ENCODE measurements at regions not wholly inside any gene's neighbourhood (a gene's known extent, or its start where the extent isn't known, plus 50 kb on each side); places are given as distances from the start of the nearest gene placed in this dataset.

DNA sequence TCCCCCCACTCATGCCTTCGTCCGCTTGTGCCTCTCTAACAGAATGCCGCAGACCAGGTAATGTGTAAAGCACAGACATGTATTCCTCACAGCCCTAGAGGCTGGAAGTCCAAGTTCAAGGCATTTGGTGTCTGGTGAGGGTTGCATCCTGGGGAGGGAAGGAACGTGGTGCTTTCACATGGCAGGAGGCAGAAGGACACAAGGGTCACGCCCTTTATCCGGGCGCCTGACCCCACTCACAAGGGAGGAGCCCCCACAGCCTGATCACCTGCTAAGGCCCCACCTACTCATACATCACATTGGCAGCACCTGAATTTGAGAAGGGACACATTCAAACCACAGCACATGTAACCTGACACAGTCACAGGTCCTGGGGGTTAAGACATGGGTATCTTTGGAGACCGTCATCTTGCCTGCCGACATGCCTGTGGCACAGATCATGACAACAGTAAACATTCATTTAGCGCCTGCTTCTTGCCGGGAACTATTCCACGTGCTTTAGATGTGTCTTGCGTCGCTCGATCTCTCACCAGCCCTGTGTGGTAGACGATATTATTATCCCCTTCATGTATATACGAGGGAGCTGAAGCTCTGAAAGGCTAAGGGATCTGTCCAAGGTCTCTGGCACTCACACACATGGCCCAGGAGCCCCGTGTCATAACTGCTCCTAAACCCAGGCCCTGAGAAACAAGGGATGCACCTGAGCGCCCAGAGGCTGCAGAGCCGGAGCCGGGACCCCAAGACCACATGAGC is 235.6 kb downstream of the NPHP4 start:
- 72 to 73% (median 72%) methylated on average over 18 to 21 of the region's 21 CpGs for WGBS, 5 donors
- Histone ChIP-seq H3K36me3 (no peaks in the 10 kb centered on the region), H3K9me3 (peaks cover 0 to 11% (median 0%) of the 10 kb centered on the region in 4 donors), H3K4me1 (no peaks in the 10 kb centered on the region), H3K27me3 (peaks cover 0 to 67% (median 0%) of the 10 kb centered on the region in 3 donors), H3K4me3 (no peak overlapping the region), H3K27ac (no peak overlapping the region)
- TF ChIP-seq EP300 (IDR thresholded peaks at IDR 0.05) (no peak), POLR2A (IDR thresholded peaks at IDR 0.05) (no peak), POLR2AphosphoS5 (IDR thresholded peaks at IDR 0.05) (no peak)
- TF ChIP-seq, protein P1, sequence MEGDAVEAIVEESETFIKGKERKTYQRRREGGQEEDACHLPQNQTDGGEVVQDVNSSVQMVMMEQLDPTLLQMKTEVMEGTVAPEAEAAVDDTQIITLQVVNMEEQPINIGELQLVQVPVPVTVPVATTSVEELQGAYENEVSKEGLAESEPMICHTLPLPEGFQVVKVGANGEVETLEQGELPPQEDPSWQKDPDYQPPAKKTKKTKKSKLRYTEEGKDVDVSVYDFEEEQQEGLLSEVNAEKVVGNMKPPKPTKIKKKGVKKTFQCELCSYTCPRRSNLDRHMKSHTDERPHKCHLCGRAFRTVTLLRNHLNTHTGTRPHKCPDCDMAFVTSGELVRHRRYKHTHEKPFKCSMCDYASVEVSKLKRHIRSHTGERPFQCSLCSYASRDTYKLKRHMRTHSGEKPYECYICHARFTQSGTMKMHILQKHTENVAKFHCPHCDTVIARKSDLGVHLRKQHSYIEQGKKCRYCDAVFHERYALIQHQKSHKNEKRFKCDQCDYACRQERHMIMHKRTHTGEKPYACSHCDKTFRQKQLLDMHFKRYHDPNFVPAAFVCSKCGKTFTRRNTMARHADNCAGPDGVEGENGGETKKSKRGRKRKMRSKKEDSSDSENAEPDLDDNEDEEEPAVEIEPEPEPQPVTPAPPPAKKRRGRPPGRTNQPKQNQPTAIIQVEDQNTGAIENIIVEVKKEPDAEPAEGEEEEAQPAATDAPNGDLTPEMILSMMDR (IDR thresholded peaks at IDR 0.05), result no peak
- no peak for DNase-seq
- intact Hi-C loops (cut with DNase I; ENCODE audit: low total_unique reads), result no loop called here

DNA sequence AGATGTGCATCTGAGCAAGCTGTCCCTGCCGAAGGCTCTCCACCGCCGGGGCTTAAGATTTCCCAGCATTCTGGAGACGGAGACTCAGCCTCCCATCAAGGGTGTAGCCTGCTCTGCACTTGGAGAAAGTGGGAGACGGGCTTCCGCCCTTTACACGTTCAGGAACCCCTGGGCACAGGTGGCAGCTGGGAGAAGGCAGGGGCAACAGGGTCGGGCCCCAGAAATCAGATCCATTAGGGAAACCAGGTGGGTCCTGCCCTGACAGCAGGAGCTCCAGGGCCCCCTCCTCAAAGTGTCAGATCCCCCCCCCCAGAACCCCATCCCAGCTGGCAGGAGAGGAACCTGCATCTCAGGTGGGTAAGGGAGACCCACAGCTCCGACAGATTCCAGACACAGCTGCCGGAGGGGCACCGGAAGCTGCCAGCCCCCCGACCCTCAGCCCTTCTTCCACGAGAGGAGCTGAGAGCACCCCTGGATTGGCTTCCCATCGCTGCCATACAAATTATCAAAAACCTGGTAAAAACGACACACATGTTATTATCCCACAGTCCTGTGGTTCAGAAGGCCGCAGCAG is 236.6 kb downstream of the NPHP4 start:
- DNase-seq, result no peak
- Histone ChIP-seq H3K36me3 (no peaks in the 10 kb centered on the region), H3K4me3 (no peak overlapping the region), H3K9me3 (peaks cover 0 to 5% (median 0%) of the 10 kb centered on the region in 4 donors), H3K27ac (no peak overlapping the region), H3K4me1 (no peaks in the 10 kb centered on the region), H3K27me3 (peaks cover 0 to 74% (median 0%) of the 10 kb centered on the region in 3 donors)
- intact Hi-C loops (cut with DNase I; ENCODE audit: low total_unique reads), result no loop called here
- WGBS, 5 donors, result 75 to 86% (median 82%) methylated on average over 16 of the region's 16 CpGs
- TF ChIP-seq POLR2A (IDR thresholded peaks at IDR 0.05), result no peak

DNA sequence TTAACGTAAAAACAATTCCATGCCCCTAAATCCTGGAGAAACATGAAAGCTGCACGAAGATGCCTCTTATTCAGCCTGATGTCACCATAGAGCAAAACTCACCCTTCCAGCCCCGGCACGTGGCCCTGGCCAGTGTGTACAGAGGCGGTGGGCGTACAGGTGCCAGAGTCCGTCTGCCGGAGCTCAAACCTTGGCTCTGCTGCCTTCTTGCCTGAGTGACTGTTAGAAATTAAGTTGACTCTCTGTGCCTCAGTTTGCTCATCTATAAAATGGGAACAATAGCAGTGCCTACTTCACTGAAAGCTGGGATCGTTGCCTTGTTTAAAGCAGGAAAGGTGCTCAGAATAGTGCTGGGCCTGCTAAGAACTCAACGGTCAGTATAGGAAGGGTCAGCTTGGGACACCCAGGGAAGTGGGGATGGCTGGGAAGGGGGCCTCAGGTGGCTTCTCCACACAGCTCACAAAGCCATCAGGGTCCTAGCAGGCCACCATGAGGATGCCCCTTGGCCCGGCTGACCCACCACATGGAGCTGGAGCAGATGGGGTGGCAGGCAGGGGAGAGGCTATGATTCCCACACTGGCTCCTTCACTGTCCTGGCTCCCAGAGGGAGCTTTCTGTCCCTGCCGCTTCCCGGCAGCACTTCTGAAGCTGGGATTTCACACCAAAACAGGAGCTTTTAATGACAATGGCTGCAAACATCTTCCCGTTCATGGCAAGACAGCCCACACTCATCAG is 237.2 kb downstream of the NPHP4 start:
- Histone ChIP-seq H3K4me1 (no peaks in the 10 kb centered on the region), H3K36me3 (no peaks in the 10 kb centered on the region), H3K27me3 (peaks cover 0 to 80% (median 0%) of the 10 kb centered on the region in 3 donors), H3K27ac (no peak overlapping the region), H3K9me3 (no peaks in the 10 kb centered on the region), H3K4me3 (no peak overlapping the region)
- 81 to 87% (median 83%) methylated on average over 14 of the region's 14 CpGs for WGBS, 5 donors
- TF ChIP-seq, protein P1 (IDR thresholded peaks at IDR 0.05), result no peak
- TF ChIP-seq POLR2AphosphoS5 (IDR thresholded peaks at IDR 0.05), result no peak
- TF ChIP-seq EP300 (IDR thresholded peaks at IDR 0.05), result no peak
- no peak for TF ChIP-seq POLR2A (IDR thresholded peaks at IDR 0.05)
- DNase-seq, result no peak
- intact Hi-C loops (cut with DNase I; ENCODE audit: low total_unique reads), result no loop called here

DNA sequence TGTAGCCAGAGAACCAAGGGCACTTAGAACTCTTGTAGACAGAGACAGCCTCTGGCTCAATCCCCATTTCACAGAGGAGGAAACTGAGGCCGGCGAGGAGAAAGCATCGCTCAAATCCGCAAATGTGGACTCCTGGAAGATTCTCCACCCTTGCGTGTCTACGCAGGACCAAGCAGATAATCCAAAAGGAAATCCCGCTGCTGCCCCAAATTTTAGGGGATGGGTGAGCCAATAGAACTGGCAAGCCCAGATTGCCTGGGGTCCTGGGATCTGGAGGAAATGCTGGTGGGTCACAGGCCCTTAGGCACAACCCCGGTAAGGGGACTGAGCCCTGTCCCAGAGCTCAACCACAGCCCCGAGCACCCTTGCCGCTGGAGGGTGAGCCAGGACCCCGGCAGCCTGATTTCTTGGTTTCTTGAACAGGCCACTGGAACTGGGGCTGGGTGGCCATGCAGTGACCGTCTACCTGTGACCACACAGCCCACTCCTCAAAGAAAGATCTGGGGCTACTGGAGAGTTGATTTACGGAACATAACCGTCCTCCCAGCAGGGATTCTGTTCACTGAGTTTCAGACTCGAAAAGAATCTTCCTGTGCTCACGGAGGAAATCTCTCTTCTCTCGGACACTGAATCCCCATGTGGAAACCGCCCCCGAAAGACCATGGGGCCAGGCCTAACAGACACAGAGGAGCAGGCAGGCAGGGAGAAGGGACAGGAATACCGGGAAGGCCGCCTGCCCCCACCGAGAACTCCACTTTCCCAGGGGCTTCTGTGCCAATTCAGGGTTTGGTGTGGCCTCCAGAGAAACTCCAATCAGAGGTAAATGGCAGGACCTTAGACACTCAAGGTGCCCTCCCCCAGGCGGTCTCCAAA is 238.4 kb downstream of the NPHP4 start:
- Histone ChIP-seq H3K9me3 (no peaks in the 10 kb centered on the region), H3K4me1 (no peaks in the 10 kb centered on the region), H3K4me3 (no peak overlapping the region), H3K36me3 (no peaks in the 10 kb centered on the region), H3K27me3 (peaks cover 0 to 81% (median 0%) of the 10 kb centered on the region in 3 donors), H3K27ac (no peak overlapping the region)
- intact Hi-C loops (cut with DNase I; ENCODE audit: low total_unique reads), result no loop called here
- TF ChIP-seq, protein P1 (IDR thresholded peaks at IDR 0.05), result no peak
- TF ChIP-seq EP300 (IDR thresholded peaks at IDR 0.05), result no peak
- TF ChIP-seq POLR2AphosphoS5 (IDR thresholded peaks at IDR 0.05), result no peak
- no peak for TF ChIP-seq POLR2A (IDR thresholded peaks at IDR 0.05)
- WGBS, 5 donors, result 81 to 92% (median 84%) methylated on average over 16 to 23 of the region's 23 CpGs
- DNase-seq, result peak in 1 of 2 donors; percentile 8
